ENCODE measurements at regions not wholly inside any gene's neighbourhood (a gene's known extent, or its start where the extent isn't known, plus 50 kb on each side); places are given as distances from the start of the nearest gene placed in this dataset.

- TF ChIP-seq CTCF (IDR thresholded peaks at IDR 0.05): no peak
- no peak for TF ChIP-seq E2F1 (CRISPR knock-in tag; IDR thresholded peaks at IDR 0.05)
- no peak for TF ChIP-seq E2F4 (CRISPR knock-in tag; IDR thresholded peaks at IDR 0.05; ENCODE audit: borderline replicate concordance, low read depth)
- no peak for TF ChIP-seq ZNF396 (CRISPR knock-in tag; IDR thresholded peaks at IDR 0.05; ENCODE audit: borderline replicate concordance)
- no peak for TF ChIP-seq HMGA2 (CRISPR knock-in tag; IDR thresholded peaks at IDR 0.05)
Observed at GRCh38 chr18:24976502-24976901, 375.5 kb downstream of the ZNF521 start (continued).

GRCh38 chr18:24979235-24979634 lies 372.7 kb downstream of the ZNF521 start:
- DNase-seq (ENCODE audit: low spot score) (no peak), ATAC-seq (peak; percentile 41)
- Mint-ChIP-seq H3K4me3 (no peak overlapping the region), H3K27me3 (ENCODE audit: low read depth) (peaks cover 23% of the 10 kb centered on the region), H3K36me3 (no peaks in the 10 kb centered on the region), H3K9me3 (no peaks in the 10 kb centered on the region), H3K4me1 (peaks cover 47% of the 10 kb centered on the region), H3K27ac (no peak overlapping the region)
- CTCF ChIA-PET: no interaction called here
- TF ChIP-seq ZNF423 (CRISPR knock-in tag; IDR thresholded peaks at IDR 0.05) (peak; percentile 51; the same call in 1 of the 2 replicates), ETV6 (CRISPR knock-in tag; IDR thresholded peaks at IDR 0.05) (no peak), ELF4 (CRISPR knock-in tag; IDR thresholded peaks at IDR 0.05; ENCODE audit: low read depth) (no peak), SMAD4 (CRISPR knock-in tag; IDR thresholded peaks at IDR 0.05) (no peak), TEAD4 (CRISPR knock-in tag; IDR thresholded peaks at IDR 0.05) (no peak)
- POLR2A ChIA-PET: no interaction called here

GRCh38 chr18:24982831-24983230 lies 369.1 kb downstream of the ZNF521 start:
- peaks cover 23% of the 10 kb centered on the region for H3K27me3 Mint-ChIP-seq (ENCODE audit: low read depth)
- no peak for DNase-seq (ENCODE audit: low spot score)
- H3K9me3 Mint-ChIP-seq: no peaks in the 10 kb centered on the region
- ChIA-PET CTCF (no interaction called here), POLR2A (no interaction called here)
- peaks cover 76% of the 10 kb centered on the region for H3K4me1 Mint-ChIP-seq
- ATAC-seq: no peak
- H3K36me3 Mint-ChIP-seq: no peaks in the 10 kb centered on the region
- no peak overlapping the region for H3K4me3 Mint-ChIP-seq
- H3K27ac Mint-ChIP-seq: no peak overlapping the region
- TF ChIP-seq ZNF532 (CRISPR knock-in tag; IDR thresholded peaks at IDR 0.05; ENCODE audit: borderline replicate concordance) (no peak), USF2 (CRISPR knock-in tag; IDR thresholded peaks at IDR 0.05) (no peak), KAT7 (CRISPR knock-in tag; IDR thresholded peaks at IDR 0.05; ENCODE audit: borderline replicate concordance) (no peak), HMGA2 (CRISPR knock-in tag; IDR thresholded peaks at IDR 0.05) (no peak), MLX (CRISPR knock-in tag; IDR thresholded peaks at IDR 0.05) (no peak), ESRRA (CRISPR knock-in tag; IDR thresholded peaks at IDR 0.05; ENCODE audit: borderline replicate concordance) (no peak), MXD4 (CRISPR knock-in tag; IDR thresholded peaks at IDR 0.05; ENCODE audit: borderline replicate concordance) (no peak), PRDM15 (CRISPR knock-in tag; IDR thresholded peaks at IDR 0.05) (no peak), TCF7 (CRISPR knock-in tag; IDR thresholded peaks at IDR 0.05; ENCODE audit: low read depth) (no peak), ZNF423 (CRISPR knock-in tag; IDR thresholded peaks at IDR 0.05) (no peak), ELF4 (CRISPR knock-in tag; IDR thresholded peaks at IDR 0.05; ENCODE audit: low read depth) (no peak), FOXJ3 (CRISPR knock-in tag; IDR thresholded peaks at IDR 0.05; ENCODE audit: borderline replicate concordance) (no peak), NFATC4 (CRISPR knock-in tag; IDR thresholded peaks at IDR 0.05) (no peak)

Measured in WTC11 (cell line).